UCSD-AML1 (cell line): ENCODE measurements at regions not wholly inside any gene's neighbourhood (a gene's known extent, or its start where the extent isn't known, plus 50 kb on each side); places are given as distances from the start of the nearest gene placed in this dataset.
"Not testable (repeated sequence)": the region's sequence is repeated elsewhere in the genome, so short reads cannot be mapped to it uniquely, and the experiment has no call there.

Experiments used
- DNase-seq: peaks from one replicate; lab custom pipeline; 2025; ENCODE audit not compliant: unreplicated experiment; lab: John Stamatoyannopoulos, UW

DNA sequence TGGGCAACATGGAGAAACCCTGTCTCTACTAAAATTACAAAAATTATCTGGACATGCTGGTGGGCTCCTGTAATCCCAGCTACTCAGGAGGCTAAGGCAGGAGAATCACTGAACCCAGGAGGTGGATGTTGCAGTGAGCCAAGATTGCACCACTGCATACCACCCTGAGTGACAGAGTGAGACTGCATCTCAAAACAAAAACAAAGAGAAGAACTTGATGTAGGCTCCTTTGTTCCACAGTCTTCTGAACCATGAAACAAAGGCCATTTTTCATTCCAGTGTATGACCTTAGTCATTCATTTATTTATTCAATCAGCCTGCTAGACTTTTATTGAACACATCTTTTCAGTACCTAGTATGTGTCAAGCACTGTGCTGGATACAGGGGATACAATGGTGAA, 369.6 kb downstream of the FAT3 start:
- no peak for DNase-seq

DNA sequence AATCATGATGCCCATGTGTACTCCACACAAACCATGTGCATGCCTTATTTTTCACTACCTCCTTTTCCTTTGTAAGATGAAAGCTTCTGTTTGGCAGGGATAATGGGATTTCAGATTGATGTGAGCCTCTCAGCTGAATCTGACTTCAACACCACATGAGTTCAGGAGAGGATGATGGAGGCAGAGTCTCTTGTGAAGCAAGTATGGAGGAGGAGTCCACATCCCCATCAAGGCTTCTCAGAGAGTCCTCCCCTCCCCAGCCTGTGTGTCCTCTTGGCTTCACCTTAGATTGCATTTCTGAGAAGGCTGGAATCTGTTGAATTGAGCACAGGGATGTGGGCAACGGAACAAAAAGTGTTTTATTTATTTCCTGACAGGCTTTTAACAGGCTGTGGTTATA, 370.4 kb downstream of the FAT3 start:
- DNase-seq, result no peak

DNA sequence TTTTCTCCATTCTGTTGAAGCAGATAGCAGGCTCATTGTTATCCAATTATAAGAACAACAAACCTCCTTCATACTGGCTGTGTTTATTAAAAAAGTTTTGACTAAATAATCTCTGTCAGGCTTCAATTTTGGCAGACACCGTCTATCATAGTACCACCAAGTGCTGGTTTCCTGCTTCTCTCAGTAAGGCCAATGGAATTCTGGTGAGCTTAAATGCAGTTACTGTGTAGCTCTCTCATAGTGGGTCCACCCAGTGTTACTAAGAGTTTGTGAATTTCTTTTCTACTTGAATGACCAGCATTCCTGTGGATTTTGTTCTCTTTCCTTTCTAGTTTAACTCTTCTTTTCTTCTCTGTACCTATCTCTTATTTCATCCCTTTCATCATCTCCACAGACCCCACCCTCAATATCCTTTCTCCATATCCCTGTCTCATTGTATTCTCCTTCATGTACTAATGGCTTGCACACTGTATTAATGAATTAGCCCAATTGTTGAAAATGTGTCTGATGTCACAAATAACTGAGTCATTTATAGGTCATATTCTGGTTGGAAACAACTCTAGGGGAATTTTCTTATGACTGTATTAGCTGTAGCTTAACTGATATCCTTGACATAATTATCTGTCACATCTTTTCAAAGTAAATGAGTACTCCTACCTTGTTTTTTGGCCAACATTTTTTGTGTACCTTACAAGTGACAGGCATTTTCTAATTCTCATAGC, 372.1 kb downstream of the FAT3 start:
- no peak for DNase-seq

DNA sequence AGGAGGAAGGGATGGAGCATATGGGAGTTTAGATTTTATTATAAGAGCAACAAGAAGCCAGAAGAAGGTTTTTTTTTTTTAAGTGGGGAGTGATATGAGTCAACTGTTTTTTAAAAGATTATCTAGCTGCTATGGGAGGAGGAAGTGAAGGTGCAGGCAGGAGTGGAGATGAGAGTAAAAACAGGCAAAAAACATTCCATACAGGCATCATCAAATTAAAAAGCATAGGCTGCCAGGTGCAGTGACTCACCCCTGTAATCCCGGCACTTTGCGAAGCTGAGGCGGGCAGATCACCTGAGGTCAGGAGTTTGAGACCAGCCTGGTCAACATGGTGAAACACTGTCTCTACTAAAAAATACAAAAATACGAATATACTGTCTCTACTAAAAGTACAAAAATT, 368.4 kb upstream of the MTNR1B start:
- no peak for DNase-seq

DNA sequence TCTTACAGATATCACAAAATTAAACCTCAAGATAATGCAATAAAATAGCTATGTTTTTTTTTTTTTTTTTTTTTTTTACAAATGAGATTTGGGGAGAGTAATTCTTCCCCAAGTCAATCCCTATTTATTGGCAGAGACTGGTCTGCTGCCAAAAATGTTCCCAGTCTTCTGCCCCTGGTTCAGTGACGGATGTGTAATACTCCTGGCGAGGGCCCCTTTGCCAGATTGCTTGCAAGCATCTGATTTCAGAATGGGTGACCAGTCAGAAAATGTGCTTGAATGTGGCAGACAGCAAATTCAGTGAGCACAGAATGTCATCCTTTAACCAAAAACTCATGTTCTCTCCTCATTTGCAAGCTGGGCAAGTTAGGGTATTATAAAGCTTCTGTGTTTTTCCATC, 363.8 kb upstream of the MTNR1B start:
- DNase-seq, result no peak

DNA sequence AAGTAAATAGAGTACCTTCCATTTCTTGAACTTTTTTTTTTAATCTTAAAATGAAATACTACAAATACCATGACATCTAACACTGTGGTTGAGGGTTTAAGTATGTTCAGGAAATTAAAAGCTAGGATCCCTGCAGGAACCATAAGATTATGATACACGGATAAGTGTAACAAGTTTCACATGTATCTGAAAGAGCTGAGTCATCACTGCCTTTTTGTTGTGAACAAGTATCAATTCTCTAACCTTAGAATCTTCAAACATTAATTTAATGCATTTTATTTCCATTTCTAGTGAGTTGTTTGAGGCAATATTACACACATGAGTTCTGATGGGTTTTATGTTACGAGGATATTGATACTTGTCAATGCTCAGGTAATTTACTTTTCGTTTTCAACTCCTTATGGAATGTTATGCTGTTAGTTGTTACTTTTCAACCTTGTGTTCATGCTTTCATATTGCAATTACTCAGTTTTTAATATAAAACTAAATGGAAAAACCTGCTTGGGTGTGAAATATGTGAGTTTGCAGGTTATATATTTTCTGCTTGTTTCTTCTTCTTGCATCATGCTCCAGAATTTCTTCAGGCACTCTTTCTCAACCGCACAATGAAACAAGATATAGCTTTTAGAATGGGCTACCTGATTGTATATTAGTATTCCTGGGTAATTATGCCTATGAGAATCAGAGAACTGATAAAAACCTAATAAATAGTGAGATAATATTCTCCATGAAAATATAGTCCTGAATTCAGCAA, 361.3 kb upstream of the MTNR1B start:
- no peak for DNase-seq

DNA sequence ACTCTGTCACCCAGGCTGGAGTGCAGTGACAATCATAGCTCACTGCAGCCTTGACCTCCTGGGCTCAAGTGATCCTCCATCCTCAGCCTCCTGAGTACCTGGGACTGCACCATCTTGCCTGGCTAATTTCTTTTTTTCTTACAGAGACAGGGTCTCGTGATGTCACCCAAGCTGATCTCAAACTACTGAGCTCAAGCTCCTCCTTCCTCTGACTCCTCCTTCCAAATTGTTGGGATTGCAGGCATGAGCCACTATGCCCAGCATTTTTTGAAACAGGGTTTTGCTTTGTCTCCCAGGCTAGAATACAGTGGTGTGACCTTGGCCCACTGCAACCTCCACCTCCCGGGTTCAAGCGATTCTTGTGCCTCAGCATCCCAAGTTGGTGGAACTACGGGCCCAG, 358.3 kb upstream of the MTNR1B start:
- DNase-seq, result no peak

DNA sequence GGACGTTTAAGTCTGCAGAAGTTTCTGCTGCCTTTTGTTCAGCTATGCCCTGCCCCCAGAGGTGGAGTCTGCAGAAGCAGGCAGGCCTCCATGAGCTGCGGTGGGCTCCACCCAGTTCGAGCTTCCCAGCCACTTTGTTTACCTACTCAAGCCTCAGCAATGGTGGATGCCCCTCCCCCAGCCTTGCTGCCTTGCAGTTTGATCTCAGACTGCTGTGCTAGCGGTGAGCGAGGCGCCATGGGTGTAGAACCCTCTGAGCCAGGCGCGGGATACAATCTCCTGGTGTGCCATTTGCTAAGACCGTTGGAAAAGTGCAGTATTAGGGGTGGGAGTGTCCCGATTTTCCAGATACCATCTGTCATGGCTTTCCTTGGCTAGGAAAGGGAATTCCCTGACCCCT, 351.4 kb upstream of the MTNR1B start:
- DNase-seq, result not testable (repeated sequence)

DNA sequence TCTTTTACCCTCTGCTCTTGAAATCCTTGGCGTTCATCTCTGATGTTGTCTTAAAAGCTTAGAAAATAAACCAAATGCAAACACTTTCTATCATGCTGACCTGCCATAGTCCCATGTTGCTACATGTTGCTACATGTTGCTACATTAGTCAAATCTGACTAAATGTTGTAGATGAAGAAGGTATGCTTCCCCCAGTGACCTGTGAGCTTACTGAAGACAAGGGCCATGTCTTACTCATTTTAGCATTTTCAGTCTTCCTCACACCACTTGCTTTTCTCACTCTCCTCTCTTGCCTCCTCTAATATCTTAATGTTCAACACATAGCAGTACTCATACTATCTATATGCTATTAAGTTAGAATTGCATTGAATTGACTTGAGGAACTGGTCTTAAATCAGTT, 346.4 kb upstream of the MTNR1B start:
- no peak for DNase-seq

DNA sequence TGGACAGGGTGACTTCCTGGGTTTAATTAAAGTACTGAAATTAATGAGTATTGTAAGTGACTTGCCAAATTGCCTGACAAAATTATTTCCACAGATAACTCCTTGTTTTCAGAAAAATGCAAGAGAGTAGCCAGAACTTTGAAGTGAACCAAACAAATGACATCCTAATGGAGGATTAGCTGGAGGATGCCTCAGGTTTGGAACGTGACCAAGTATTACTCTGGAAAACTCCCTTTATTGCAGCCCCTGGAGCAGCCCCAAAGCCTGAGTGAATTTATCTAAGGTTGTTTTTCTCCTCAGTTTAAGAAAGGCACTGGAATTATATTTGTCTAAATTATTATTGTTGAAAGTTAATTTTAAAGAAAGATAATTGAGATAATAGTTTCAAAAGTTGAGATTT, 343.6 kb upstream of the MTNR1B start:
- no peak for DNase-seq

DNA sequence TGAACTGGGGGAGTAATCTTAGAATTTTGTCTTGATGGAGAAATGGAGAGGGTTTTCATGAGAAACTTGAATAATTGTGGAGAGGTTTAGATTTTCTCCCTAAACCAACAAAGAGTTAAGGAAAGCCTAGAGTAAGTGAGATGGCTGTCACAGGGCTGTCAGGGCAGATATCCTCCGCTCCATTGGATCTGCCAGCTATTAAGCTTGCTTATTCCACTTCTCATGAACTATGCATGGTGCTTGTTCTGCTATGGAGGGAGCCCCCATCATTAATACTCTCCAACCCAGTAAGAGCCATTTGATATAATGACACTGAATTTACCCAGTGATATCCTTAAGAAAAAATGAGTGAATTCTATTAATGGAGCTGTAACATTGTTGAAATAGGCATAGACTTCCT, 342.8 kb upstream of the MTNR1B start:
- no peak for DNase-seq

DNA sequence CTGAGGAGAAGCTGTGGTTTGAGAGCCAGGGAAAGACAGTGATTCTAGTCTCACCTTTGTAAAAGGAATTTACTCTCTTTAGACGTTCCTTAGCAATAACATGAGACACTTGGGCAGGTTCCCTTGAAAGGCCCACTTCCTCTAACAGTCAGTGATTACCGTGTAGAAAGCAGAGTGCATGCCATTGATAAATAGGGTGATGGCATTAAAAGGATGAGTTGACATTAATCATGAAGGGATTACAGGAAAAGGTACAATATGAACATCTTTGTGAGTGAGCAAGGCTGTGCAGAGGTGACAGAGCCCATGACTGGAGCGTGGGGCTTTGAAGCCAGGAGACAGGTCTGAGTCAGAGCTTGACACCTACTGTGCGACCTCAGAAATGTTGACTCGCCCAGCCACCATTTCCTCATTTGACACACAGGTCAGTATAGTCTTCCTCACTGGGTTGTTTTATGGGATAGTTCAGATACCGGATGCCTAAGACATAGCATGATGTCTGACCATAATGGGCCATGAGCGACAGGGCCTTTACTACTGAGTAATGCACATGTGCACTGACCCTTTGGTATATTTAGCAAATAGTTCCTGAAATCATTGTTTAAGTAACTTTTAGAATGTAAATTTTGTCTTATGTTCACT, 341.7 kb upstream of the MTNR1B start:
- DNase-seq, result no peak

DNA sequence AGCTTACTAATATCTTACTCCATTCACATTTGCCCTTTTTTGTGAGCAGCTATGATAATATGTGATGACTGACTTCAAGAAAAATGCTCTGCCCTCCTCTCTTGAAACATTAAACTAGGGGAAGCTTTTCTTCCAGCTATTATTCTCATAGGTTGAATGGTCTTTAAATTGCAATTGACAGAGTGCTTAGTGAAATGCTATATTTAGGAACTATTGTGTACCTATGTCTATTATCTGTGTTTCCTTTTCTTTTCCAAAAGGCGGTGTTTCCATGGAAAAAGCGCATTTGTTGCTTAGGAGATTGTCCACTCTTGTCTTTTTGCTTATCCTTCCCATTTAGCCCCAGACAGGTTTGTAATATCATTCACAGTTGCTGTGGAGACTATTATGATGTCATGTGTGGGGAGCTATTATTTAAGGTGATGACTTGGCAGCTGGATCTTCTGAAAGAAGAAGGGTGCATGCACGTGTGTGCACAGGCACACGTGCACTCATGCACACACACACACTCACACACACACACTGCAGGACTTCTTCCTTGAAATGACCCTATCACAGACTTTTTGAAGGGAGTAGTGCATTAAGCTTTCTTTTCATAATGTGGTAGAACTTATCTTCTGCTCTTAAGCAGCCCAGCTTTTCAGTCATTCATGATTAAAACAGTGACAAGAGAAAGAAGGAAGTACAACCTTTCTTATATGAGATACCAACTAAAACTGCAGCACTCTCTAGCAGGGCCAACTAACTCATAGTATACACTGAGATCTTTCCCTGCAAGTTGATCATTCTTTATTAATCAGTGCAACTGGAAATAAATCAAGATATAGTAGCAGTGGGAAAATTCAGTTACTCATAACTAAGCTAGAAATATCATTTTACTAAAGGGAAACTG, 340.8 kb upstream of the MTNR1B start:
- DNase-seq, result no peak

DNA sequence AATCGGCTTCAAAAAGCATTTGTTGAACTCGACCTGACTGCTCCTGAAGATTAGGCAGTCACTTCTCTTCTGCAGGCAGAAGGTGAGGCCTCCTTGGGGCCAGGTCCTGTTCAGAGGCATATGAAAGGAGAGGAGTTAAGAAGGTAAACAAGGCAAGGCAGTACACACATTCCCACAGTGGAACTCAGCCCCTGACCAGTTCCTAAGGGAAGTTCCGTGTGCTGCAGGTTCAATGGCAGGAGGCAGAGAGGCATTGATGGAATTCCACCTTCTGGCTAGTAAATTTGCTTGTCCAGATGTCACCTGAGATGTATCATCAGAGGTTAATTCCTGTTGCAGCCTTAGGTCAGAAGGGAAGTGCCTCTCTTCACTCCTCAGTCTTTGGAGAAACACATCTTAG, 337.0 kb upstream of the MTNR1B start:
- no peak for DNase-seq

DNA sequence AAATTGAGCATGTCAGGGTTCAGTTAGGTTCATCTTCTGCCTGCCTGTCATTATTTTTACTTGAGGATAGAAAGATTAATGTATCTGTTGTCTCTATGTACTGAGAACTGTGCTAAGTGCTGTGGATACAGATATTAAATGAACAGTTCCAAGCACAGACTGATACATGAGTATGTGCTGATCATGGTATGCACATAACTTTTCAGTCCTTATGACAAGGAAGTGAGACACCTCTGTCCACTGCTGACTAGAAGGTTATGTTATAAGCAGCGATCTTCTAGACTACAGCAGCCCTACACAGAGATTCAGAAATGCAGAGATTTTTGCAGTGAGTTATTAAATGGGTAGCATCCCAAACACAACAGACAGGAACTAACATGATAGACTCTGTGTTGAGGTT, 335.6 kb upstream of the MTNR1B start:
- DNase-seq, result no peak

DNA sequence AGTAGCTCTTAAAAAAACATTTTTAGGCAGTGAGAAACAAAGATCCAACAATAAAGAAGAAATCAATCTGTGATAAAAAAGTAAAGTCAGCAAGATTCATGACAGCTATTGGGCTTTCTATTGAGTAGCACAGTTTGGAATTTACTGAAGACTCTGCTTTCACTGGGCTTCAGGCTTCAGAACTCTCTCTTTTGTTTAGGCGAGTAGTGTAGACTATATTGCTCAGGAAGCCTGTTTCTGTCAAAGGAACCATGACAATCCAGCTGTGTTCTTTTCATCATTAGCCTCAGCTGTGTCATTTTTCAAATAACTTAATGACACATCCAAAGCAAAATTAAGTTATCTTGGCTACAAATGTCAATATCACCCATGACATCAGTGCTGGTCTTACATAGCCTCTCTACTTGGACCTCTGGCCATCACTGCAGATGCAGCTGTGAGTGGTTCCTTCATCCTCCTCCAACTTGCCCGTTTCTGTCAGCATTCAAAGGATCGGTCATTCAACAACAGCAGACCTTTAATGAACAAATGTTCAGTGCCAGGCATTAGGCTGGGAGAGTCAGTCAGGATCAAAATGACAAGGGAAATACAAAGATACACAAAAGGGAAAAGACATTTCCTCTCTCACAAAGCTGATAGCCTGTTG, 332.8 kb upstream of the MTNR1B start:
- no peak for DNase-seq

DNA sequence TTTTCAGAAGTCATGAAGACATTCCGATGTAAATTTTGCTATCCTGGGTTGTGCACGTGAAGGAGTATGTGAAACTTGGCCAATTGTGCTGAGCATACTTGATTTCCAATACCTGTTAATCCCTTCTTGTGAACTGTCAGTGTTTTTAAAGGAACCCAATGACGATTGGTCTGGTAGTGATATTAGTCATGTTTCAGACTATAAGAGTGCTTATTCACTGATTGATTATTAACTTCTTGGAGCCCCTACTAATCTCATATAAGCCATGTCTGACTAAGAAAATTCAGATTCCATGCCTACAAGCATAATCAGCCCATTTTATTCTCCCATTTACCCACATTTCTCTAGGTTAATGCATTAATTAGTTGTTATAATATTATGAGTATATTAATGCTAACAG, 330.8 kb upstream of the MTNR1B start:
- DNase-seq, result no peak

DNA sequence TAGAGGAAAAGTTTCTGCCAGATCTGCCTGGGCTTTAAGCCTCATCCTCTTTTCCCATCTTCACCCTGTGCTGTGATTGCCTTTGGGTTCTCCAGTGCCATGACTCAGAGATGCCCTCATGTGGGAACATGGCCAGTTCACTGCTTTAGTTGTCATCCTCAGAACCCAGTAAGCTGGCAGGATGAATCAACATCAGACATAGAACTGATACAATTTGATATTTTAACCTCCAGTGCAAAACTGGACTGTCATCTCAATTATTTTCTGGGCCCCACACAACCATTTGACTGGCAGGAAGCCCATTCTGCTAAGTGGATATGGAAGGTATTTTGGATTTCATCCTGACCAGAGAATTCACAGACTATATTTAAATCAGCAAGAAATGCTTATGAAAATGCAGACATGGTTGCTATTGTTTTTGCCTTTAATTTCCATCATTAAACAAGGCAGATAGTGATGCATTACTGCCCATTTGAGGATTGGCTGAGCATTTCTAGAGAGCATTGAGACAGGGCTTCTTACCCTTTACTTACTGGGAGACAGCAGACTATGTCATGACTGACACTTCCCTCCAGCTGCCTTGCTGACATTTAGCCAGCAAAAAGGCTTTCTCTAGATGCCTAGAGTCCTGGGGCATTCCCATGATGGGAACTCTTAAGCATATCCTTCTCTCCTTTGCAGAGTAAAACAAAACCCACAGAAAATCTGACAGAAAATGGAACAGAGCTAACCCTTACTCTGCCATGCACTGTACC, 327.1 kb upstream of the MTNR1B start:
- DNase-seq, result no peak

DNA sequence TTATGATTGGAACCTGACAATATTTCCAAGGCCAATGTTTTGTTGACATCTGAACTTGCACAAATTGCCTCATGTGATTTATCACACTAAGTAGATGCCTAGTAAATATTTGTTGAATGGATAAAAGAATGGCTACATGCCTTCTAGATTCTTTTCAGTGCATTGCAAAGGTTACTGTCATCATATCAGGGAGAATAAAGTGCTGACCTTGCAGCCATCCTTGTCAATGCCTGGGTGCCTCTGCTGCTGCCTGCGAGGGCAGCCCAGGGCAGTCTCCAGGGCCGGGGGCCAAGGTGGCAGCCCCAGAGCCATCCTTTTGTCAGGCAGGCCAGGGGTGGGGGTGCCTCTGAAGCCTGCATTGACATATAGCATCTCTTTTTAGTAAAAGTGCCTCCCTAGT, 325.6 kb upstream of the MTNR1B start:
- no peak for DNase-seq
